OCI-LY1 (cell line): ENCODE measurements at regions not wholly inside any gene's neighbourhood (a gene's known extent, or its start where the extent isn't known, plus 50 kb on each side); places are given as distances from the start of the nearest gene placed in this dataset.

ENCODE experiments used
- H2AFZ ChIP-seq: fragments of 200-600 bp; sonication (generic), shearing (Covaris generic); 2 replicates; pipeline ENCODE4 v1.6.0; 2014; ENCODE audit warnings: antibody characterized with exemption, mild to moderate bottlenecking, low read length
- H3F3A ChIP-seq: fragments of 200-600 bp; sonication (generic), shearing (Covaris generic); 2 replicates; pipeline ENCODE4 v1.6.0; 2014; ENCODE audit warnings: mild to moderate bottlenecking, antibody characterized with exemption, low read length, moderate library complexity; ENCODE audit not compliant: insufficient read depth
- H3K27ac ChIP-seq: fragments of 200-600 bp; sonication (generic); 2 replicates; pipeline ENCODE4 v1.5.1; 2014; ENCODE audit warnings: low read length, mixed run types, mild to moderate bottlenecking, low read depth; ENCODE audit not compliant: poor library complexity, severe bottlenecking
- H3K27me3 ChIP-seq: fragments of 200-600 bp; sonication (generic); 2 replicates; pipeline ENCODE4 v1.6.0; 2014; ENCODE audit warnings: antibody characterized with exemption, mild to moderate bottlenecking, low read length, moderate library complexity; ENCODE audit not compliant: insufficient read depth
- H3K36me3 ChIP-seq: fragments of 200-600 bp; sonication (generic); 2 replicates; pipeline ENCODE4 v1.6.1; 2014; ENCODE audit warnings: mild to moderate bottlenecking, antibody characterized with exemption, low read length, moderate library complexity, mixed read lengths; ENCODE audit not compliant: insufficient read depth
- H3K4me1 ChIP-seq: fragments of 200-600 bp; sonication (generic); 2 replicates; pipeline ENCODE4 v1.5.1; 2014; ENCODE audit warnings: mild to moderate bottlenecking, low read length, moderate library complexity; ENCODE audit not compliant: insufficient read depth, severe bottlenecking
- H3K4me2 ChIP-seq: fragments of 200-600 bp; sonication (generic), shearing (Covaris generic); 2 replicates; pipeline ENCODE4 v1.6.1; 2014; ENCODE audit warnings: low read length
- H3K4me3 ChIP-seq: fragments of 200-600 bp; sonication (generic); 2 replicates; pipeline ENCODE4 v1.5.1; 2014; ENCODE audit warnings: low read length, low read depth, mild to moderate bottlenecking, mixed read lengths; ENCODE audit not compliant: poor library complexity, severe bottlenecking
- H3K79me2 ChIP-seq: fragments of 200-600 bp; shearing (Covaris generic); 2 replicates; pipeline ENCODE4 v1.6.1; 2016; ENCODE audit warnings: mixed run types, low read length, mixed read lengths; ENCODE audit not compliant: insufficient read depth
- H3K9ac ChIP-seq: fragments of 200-600 bp; sonication (generic), shearing (Covaris generic); 2 replicates; pipeline ENCODE4 v1.6.1; 2014; ENCODE audit warnings: mild to moderate bottlenecking, low read length, mixed read lengths
- H3K9me2 ChIP-seq: fragments of 200-600 bp; sonication (generic), shearing (Covaris generic); 2 replicates; pipeline ENCODE4 v1.6.1; 2014; ENCODE audit warnings: low read depth, mild to moderate bottlenecking, low read length, mixed read lengths
- H3K9me3 ChIP-seq: fragments of 200-600 bp; shearing (Covaris generic); 2 replicates; pipeline ENCODE4 v1.6.1; 2014; ENCODE audit warnings: low read length, mixed read lengths
- H4K20me1 ChIP-seq: fragments of 200-600 bp; sonication (generic), shearing (Covaris generic); 2 replicates; pipeline ENCODE4 v1.6.0; 2016; ENCODE audit warnings: mild to moderate bottlenecking, low read length; ENCODE audit not compliant: insufficient read depth
- CTCF ChIP-seq: fragments of 200-600 bp; sonication (generic), shearing (Covaris generic); IDR thresholded peaks from 2 replicates; pipeline ENCODE4 v1.5.1; 2017; ENCODE audit warnings: mild to moderate bottlenecking, antibody characterized with exemption, low read length, moderate library complexity, mixed read lengths
- EZH2 ChIP-seq: fragments of 200-600 bp; sonication (generic), shearing (Covaris generic); IDR thresholded peaks from 2 replicates; pipeline ENCODE4 v1.8.0; 2017; ENCODE audit warnings: borderline replicate concordance, mixed run types, mild to moderate bottlenecking, antibody characterized with exemption, low read length, moderate library complexity, mixed read lengths

- H3K4me3 ChIP-seq, result no peak overlapping the region
- H3K4me1 ChIP-seq, result no peaks in the 10 kb centered on the region
- H3K4me2 ChIP-seq, result no peak overlapping the region
- H3K27me3 ChIP-seq, result no peaks in the 10 kb centered on the region
- no peaks in the 10 kb centered on the region for H3K36me3 ChIP-seq
- no peaks in the 10 kb centered on the region for H4K20me1 ChIP-seq
- H2AFZ ChIP-seq, result no peak overlapping the region
- no peaks in the 10 kb centered on the region for H3K9me3 ChIP-seq
- no peak for TF ChIP-seq EZH2
- TF ChIP-seq CTCF, result no peak
- H3K9me2 ChIP-seq, result no peaks in the 10 kb centered on the region
- H3K27ac ChIP-seq, result no peak overlapping the region
- no peaks in the 10 kb centered on the region for H3F3A ChIP-seq
- no peak overlapping the region for H3K9ac ChIP-seq
- no peaks in the 10 kb centered on the region for H3K79me2 ChIP-seq
Observed at GRCh38 chr1:29392486-29393450, 156.4 kb downstream of the PTPRU start.

GRCh38 chr1:29392036-29392435 is 155.7 kb downstream of the PTPRU start:
- H3K4me2 ChIP-seq, result no peak overlapping the region
- H3K27ac ChIP-seq, result no peak overlapping the region
- H3K9me2 ChIP-seq, result no peaks in the 10 kb centered on the region
- no peaks in the 10 kb centered on the region for H3K79me2 ChIP-seq
- H3F3A ChIP-seq, result no peaks in the 10 kb centered on the region
- H3K27me3 ChIP-seq, result no peaks in the 10 kb centered on the region
- no peaks in the 10 kb centered on the region for H3K4me1 ChIP-seq
- no peaks in the 10 kb centered on the region for H4K20me1 ChIP-seq
- H3K9me3 ChIP-seq, result no peaks in the 10 kb centered on the region
- no peak overlapping the region for H3K9ac ChIP-seq
- no peak overlapping the region for H2AFZ ChIP-seq
- no peak overlapping the region for H3K4me3 ChIP-seq
- H3K36me3 ChIP-seq, result no peaks in the 10 kb centered on the region
- TF ChIP-seq CTCF (no peak), EZH2 (no peak)

- H3K9me2 ChIP-seq, result no peaks in the 10 kb centered on the region
- no peak overlapping the region for H3K4me3 ChIP-seq
Observed at GRCh38 chr1:29391362-29391880, 155.1 kb downstream of the PTPRU start.

More at GRCh38 chr1:29391362-29391880, 155.1 kb downstream of the PTPRU start:
- H3K27me3 ChIP-seq, result no peaks in the 10 kb centered on the region
- H3K9me3 ChIP-seq, result no peaks in the 10 kb centered on the region
- H3K36me3 ChIP-seq, result no peaks in the 10 kb centered on the region
- H2AFZ ChIP-seq, result no peak overlapping the region
- no peaks in the 10 kb centered on the region for H3K4me1 ChIP-seq
- no peaks in the 10 kb centered on the region for H3F3A ChIP-seq
- H3K27ac ChIP-seq, result no peak overlapping the region
- no peaks in the 10 kb centered on the region for H3K79me2 ChIP-seq
- no peak overlapping the region for H3K4me2 ChIP-seq
- no peak overlapping the region for H3K9ac ChIP-seq
- no peaks in the 10 kb centered on the region for H4K20me1 ChIP-seq
- TF ChIP-seq CTCF, result no peak
- TF ChIP-seq EZH2, result no peak
